HL-60 (cell line): ENCODE measurements at regions not wholly inside any gene's neighbourhood (a gene's known extent, or its start where the extent isn't known, plus 50 kb on each side); places are given as distances from the start of the nearest gene placed in this dataset.

Source experiments
- DNase-seq, 2 experiments: peaks; one replicate each; pipeline ENCODE4 v3.0.0-alpha.2; 2010 to 2020; ENCODE audit warnings: low read depth in 1 of 2, low spot score in 1 of 2
- H3K27ac ChIP-seq: fragments of 250-450 bp; sonication (Bioruptor Pico); replicated peaks from 2 replicates; pipeline ENCODE4 v1.5.1; 2020; ENCODE audit warnings: mild to moderate bottlenecking, moderate library complexity
- H3K27me3 ChIP-seq: fragments of 250-450 bp; sonication (Bioruptor Pico); 2 replicates; pipeline ENCODE4 v1.5.1; 2021; ENCODE audit warnings: mild to moderate bottlenecking, moderate library complexity; ENCODE audit not compliant: insufficient read depth, poor library complexity, severe bottlenecking
- H3K4me3 ChIP-seq: replicated peaks from 2 replicates; pipeline ENCODE4 v1.5.1; 2011; ENCODE audit warnings: mild to moderate bottlenecking, control low read depth, low read length; ENCODE audit not compliant: insufficient read depth
- GABPA ChIP-seq: IDR thresholded peaks from 2 replicates; pipeline ENCODE4 v1.6.1; 2012; ENCODE audit warnings: low read depth
- POLR2AphosphoS5 ChIP-seq: IDR thresholded peaks from 2 replicates; pipeline ENCODE4 v1.6.1; 2012; ENCODE audit warnings: low read depth
- SPI1 ChIP-seq: IDR thresholded peaks from 2 replicates; pipeline ENCODE4 v1.6.1; 2012; ENCODE audit warnings: low read depth, mild to moderate bottlenecking, borderline replicate concordance
- TF ChIP-seq, protein P1 (sequence below): IDR thresholded peaks from 2 replicates; pipeline ENCODE4 v1.6.1; 2012; ENCODE audit warnings: low read depth; ENCODE audit not compliant: insufficient replicate concordance
- TF ChIP-seq, protein P2 (sequence below): IDR thresholded peaks from one replicate; pipeline ENCODE4 v1.5.1; 2011; ENCODE audit warnings: low read length, control low read depth, inconsistent platforms; ENCODE audit not compliant: insufficient read depth

DNA sequence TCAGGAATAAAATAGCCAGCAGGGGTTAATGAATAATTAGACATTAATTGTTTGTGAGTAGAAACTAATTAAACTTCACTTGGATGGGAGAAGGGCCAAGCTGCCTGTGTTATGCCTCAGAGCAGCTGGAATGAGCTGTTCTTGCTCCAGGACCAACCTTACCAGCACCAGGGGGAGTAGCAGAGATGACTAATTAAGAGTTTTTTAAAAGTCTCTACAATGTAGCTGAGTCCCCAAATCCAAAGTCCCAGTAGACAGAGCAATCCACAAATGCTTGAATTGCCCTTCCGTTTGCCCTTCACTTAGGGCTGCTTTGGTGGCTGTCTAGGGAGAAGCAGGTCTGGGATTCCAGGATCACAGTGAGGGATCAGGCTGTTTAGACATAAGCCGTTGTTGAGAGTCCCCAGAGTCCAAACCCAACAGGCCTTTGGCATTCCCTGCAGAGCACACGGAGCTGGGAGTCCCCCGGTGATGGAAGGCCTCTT is 59.4 kb downstream of the RHOB start:
- Histone ChIP-seq H3K4me3 (no peak overlapping the region), H3K27ac (no peak overlapping the region), H3K27me3 (peaks cover 2% of the 10 kb centered on the region)
- no peak for DNase-seq
- TF ChIP-seq GABPA (no peak), SPI1 (no peak), POLR2AphosphoS5 (no peak)
- TF ChIP-seq, protein P1, sequence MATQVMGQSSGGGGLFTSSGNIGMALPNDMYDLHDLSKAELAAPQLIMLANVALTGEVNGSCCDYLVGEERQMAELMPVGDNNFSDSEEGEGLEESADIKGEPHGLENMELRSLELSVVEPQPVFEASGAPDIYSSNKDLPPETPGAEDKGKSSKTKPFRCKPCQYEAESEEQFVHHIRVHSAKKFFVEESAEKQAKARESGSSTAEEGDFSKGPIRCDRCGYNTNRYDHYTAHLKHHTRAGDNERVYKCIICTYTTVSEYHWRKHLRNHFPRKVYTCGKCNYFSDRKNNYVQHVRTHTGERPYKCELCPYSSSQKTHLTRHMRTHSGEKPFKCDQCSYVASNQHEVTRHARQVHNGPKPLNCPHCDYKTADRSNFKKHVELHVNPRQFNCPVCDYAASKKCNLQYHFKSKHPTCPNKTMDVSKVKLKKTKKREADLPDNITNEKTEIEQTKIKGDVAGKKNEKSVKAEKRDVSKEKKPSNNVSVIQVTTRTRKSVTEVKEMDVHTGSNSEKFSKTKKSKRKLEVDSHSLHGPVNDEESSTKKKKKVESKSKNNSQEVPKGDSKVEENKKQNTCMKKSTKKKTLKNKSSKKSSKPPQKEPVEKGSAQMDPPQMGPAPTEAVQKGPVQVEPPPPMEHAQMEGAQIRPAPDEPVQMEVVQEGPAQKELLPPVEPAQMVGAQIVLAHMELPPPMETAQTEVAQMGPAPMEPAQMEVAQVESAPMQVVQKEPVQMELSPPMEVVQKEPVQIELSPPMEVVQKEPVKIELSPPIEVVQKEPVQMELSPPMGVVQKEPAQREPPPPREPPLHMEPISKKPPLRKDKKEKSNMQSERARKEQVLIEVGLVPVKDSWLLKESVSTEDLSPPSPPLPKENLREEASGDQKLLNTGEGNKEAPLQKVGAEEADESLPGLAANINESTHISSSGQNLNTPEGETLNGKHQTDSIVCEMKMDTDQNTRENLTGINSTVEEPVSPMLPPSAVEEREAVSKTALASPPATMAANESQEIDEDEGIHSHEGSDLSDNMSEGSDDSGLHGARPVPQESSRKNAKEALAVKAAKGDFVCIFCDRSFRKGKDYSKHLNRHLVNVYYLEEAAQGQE = no peak
- TF ChIP-seq, protein P2, sequence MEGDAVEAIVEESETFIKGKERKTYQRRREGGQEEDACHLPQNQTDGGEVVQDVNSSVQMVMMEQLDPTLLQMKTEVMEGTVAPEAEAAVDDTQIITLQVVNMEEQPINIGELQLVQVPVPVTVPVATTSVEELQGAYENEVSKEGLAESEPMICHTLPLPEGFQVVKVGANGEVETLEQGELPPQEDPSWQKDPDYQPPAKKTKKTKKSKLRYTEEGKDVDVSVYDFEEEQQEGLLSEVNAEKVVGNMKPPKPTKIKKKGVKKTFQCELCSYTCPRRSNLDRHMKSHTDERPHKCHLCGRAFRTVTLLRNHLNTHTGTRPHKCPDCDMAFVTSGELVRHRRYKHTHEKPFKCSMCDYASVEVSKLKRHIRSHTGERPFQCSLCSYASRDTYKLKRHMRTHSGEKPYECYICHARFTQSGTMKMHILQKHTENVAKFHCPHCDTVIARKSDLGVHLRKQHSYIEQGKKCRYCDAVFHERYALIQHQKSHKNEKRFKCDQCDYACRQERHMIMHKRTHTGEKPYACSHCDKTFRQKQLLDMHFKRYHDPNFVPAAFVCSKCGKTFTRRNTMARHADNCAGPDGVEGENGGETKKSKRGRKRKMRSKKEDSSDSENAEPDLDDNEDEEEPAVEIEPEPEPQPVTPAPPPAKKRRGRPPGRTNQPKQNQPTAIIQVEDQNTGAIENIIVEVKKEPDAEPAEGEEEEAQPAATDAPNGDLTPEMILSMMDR = no peak

DNA sequence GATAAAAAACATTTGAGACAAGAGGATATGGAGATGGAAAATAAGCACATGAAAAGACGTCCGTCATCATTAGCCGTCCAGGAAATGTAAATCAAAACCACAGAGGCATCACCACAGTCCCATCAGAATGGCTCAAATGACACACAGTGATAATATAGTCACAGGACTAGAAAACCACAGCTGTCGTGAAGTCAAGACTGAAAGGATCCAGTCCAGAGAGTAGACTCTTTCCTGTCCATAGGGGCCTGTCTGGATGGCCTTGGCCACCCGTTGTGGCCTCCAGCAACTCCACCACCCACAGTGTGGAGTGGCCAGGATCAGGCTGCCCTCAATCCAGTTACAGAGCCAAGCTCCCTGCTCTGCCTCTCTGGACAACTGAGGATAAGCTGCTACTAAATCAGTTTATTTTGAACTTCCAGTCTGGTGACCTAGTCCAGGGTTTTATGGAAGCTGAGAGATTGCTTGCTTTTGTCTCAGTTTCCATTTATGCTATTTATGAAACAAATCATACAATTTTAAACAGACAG is 60.4 kb downstream of the RHOB start:
- Histone ChIP-seq H3K27ac (no peak overlapping the region), H3K4me3 (no peak overlapping the region), H3K27me3 (peaks cover 2% of the 10 kb centered on the region)
- DNase-seq = no peak
- TF ChIP-seq, protein P2 = no peak
- TF ChIP-seq GABPA (no peak), POLR2AphosphoS5 (no peak), SPI1 (no peak)
- TF ChIP-seq, protein P1 = no peak

DNA sequence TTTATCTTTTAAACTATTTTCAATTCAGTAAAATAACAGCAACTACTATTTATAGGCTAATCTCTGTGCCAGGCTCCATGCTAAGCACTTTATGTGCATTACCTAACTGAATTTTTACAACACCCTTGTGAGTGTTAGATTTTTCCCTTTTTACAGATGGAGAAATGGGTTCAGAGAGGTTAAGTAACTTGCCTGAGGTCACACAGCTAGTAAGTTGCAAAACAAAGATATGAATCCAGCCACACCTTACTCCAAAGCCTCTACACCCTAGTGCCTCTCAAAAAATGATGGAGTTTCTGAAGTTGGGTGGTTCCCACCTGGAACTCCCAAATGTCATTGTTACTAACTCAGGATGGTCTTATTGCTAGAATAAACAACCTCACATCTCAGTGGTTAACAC is 60.8 kb downstream of the RHOB start:
- DNase-seq = no peak
- TF ChIP-seq, protein P2 = no peak
- TF ChIP-seq, protein P1 = no peak
- no peak for TF ChIP-seq SPI1
- no peak for TF ChIP-seq GABPA
- no peak for TF ChIP-seq POLR2AphosphoS5
- no peak overlapping the region for H3K27ac ChIP-seq
- H3K4me3 ChIP-seq = no peak overlapping the region
- peaks cover 2% of the 10 kb centered on the region for H3K27me3 ChIP-seq
